RWPE2 (cell line): ENCODE measurements at regions not wholly inside any gene's neighbourhood (a gene's known extent, or its start where the extent isn't known, plus 50 kb on each side); places are given as distances from the start of the nearest gene placed in this dataset.
"Not testable (repeated sequence)": the region's sequence is repeated elsewhere in the genome, so short reads cannot be mapped to it uniquely, and the experiment has no call there.

ENCODE experiments used
- ATAC-seq: fragments of 200-7000 bp; cut with Tn5 transposase; 3 replicates; pipeline ENCODE4 v1.9.1; 2021; ENCODE audit warnings: low read depth
- DNase-seq: peaks from one replicate; pipeline ENCODE4 v3.0.0-alpha.2; 2020; ENCODE audit warnings: low spot score
- H3K27ac ChIP-seq: fragments of 450-650 bp; 2 replicates; pipeline ENCODE4 v1.5.1; 2017; ENCODE audit warnings: mild to moderate bottlenecking; ENCODE audit not compliant: poor library complexity, severe bottlenecking
- H3K27me3 ChIP-seq: fragments of 250-450 bp; sonication (Bioruptor Pico); 2 replicates; pipeline ENCODE4 v1.5.1; 2021; ENCODE audit warnings: mild to moderate bottlenecking, moderate library complexity; ENCODE audit not compliant: insufficient read depth, poor library complexity, severe bottlenecking
- H3K36me3 ChIP-seq: fragments of 250-450 bp; sonication (Bioruptor Pico); 2 replicates; pipeline ENCODE4 v1.5.1; 2020; ENCODE audit warnings: low read depth, mild to moderate bottlenecking, moderate library complexity
- H3K4me1 ChIP-seq: fragments of 250-450 bp; sonication (Bioruptor Pico); 2 replicates; pipeline ENCODE4 v1.5.1; 2021; ENCODE audit warnings: mild to moderate bottlenecking, moderate library complexity; ENCODE audit not compliant: insufficient read depth, poor library complexity, severe bottlenecking
- H3K4me3 ChIP-seq: fragments of 250-450 bp; sonication (Bioruptor Pico); 2 replicates; pipeline ENCODE4 v1.5.1; 2021; ENCODE audit warnings: mild to moderate bottlenecking, moderate library complexity; ENCODE audit not compliant: severe bottlenecking
- H3K9me3 ChIP-seq: fragments of 250-450 bp; sonication (Bioruptor Pico); 2 replicates; pipeline ENCODE4 v1.5.1; 2021; ENCODE audit warnings: mild to moderate bottlenecking, moderate library complexity; ENCODE audit not compliant: severe bottlenecking
- CTCF ChIP-seq: fragments of 450-650 bp; IDR thresholded peaks from one replicate; pipeline ENCODE4 v1.5.1; 2017; ENCODE audit warnings: mild to moderate bottlenecking, moderate library complexity; ENCODE audit not compliant: poor library complexity, severe bottlenecking

GRCh38 chr1:29682171-29682918 lies 446.0 kb downstream of the PTPRU start:
- no peaks in the 10 kb centered on the region for H3K36me3 ChIP-seq
- ATAC-seq (no peak), DNase-seq (peak; percentile 46)
- no peaks in the 10 kb centered on the region for H3K27me3 ChIP-seq
- peaks cover 3% of the 10 kb centered on the region for H3K4me1 ChIP-seq
- H3K9me3 ChIP-seq: no peaks in the 10 kb centered on the region
- H3K4me3 ChIP-seq: no peak overlapping the region
- H3K27ac ChIP-seq: no peak overlapping the region
- TF ChIP-seq CTCF: no peak

- H3K4me1 ChIP-seq, ATAC-seq, H3K27me3 ChIP-seq, H3K36me3 ChIP-seq, H3K27ac ChIP-seq, H3K9me3 ChIP-seq, H3K4me3 ChIP-seq: not testable (repeated sequence)
- DNase-seq: peak; percentile 14
These were observed 445.1 kb downstream of the PTPRU start for GRCh38 chr1:29681416-29681815.

GRCh38 chr1:29679828-29680558 lies 443.7 kb downstream of the PTPRU start:
- H3K9me3 ChIP-seq: no peaks in the 10 kb centered on the region
- DNase-seq (no peak), ATAC-seq (no peak)
- H3K36me3 ChIP-seq: no peaks in the 10 kb centered on the region
- H3K4me1 ChIP-seq: no peaks in the 10 kb centered on the region
- no peak overlapping the region for H3K27ac ChIP-seq
- no peak for TF ChIP-seq CTCF
- no peaks in the 10 kb centered on the region for H3K27me3 ChIP-seq
- no peak overlapping the region for H3K4me3 ChIP-seq

GRCh38 chr1:29679316-29679715 lies 443.0 kb downstream of the PTPRU start:
- TF ChIP-seq CTCF: no peak
- ATAC-seq (no peak), DNase-seq (no peak)
- Histone ChIP-seq H3K4me1 (no peaks in the 10 kb centered on the region), H3K9me3 (no peaks in the 10 kb centered on the region), H3K27ac (no peak overlapping the region), H3K36me3 (no peaks in the 10 kb centered on the region), H3K27me3 (no peaks in the 10 kb centered on the region), H3K4me3 (no peak overlapping the region)

- no peak for TF ChIP-seq CTCF
These were observed 441.0 kb downstream of the PTPRU start for GRCh38 chr1:29677028-29678024.

More at GRCh38 chr1:29677028-29678024, 441.0 kb downstream of the PTPRU start:
- DNase-seq (no peak), ATAC-seq (no peak)
- no peaks in the 10 kb centered on the region for H3K4me1 ChIP-seq
- no peaks in the 10 kb centered on the region for H3K9me3 ChIP-seq
- H3K27ac ChIP-seq: no peak overlapping the region
- no peak overlapping the region for H3K4me3 ChIP-seq
- H3K27me3 ChIP-seq: no peaks in the 10 kb centered on the region
- no peaks in the 10 kb centered on the region for H3K36me3 ChIP-seq
